Keratinocyte (primary cell): ENCODE measurements at regions not wholly inside any gene's neighbourhood (a gene's known extent, or its start where the extent isn't known, plus 50 kb on each side); places are given as distances from the start of the nearest gene placed in this dataset.

Experiments
- DNase-seq: peaks from one replicate; pipeline ENCODE4 v3.0.0-alpha.2; 2011; ENCODE audit warnings: low read depth, missing footprints, low spot score
- FAIRE-seq: peaks from 2 replicates; lab custom pipeline; 2011; peaks lifted over from hg19 to GRCh38; lab: Jason Lieb, UNC
- H2AFZ ChIP-seq: 2 replicates; pipeline ENCODE4 v1.6.0; 2012; ENCODE audit warnings: low read length, control low read depth, inconsistent platforms; ENCODE audit not compliant: control insufficient read depth
- H3K27ac ChIP-seq: 2 replicates; pipeline ENCODE4 v1.5.1; 2011; ENCODE audit warnings: low read length; ENCODE audit not compliant: control insufficient read depth, insufficient read depth
- H3K27me3 ChIP-seq: 3 replicates; pipeline ENCODE4 v1.6.0; 2011; ENCODE audit warnings: low read length; ENCODE audit not compliant: control insufficient read depth, insufficient read depth; ENCODE audit errors: extremely low read depth
- H3K36me3 ChIP-seq, 2 experiments: 2 replicates in 1 of 2; 3 replicates in 1 of 2; pipeline ENCODE4 v1.5.1; 2011; ENCODE audit warnings: low read length in 2 of 2, mild to moderate bottlenecking in 1 of 2; ENCODE audit not compliant: control insufficient read depth in 2 of 2, insufficient read depth in 2 of 2; ENCODE audit errors: extremely low read depth in 1 of 2
- H3K4me1 ChIP-seq: 3 replicates; pipeline ENCODE4 v1.5.1; 2011; ENCODE audit warnings: low read length; ENCODE audit not compliant: control insufficient read depth, insufficient read depth; ENCODE audit errors: extremely low read depth
- H3K4me2 ChIP-seq: 3 replicates; pipeline ENCODE4 v1.6.0; 2011; ENCODE audit warnings: low read depth, low read length; ENCODE audit not compliant: control insufficient read depth, insufficient read depth; ENCODE audit errors: extremely low read depth
- H3K4me3 ChIP-seq, 3 experiments: fragments of 200-600 bp in 1 of 3; sonication (generic) in 1 of 3; 2 replicates in 2 of 3; 3 replicates in 1 of 3; pipeline ENCODE4 v1.5.1; 2011 to 2016; ENCODE audit warnings: low read length in 3 of 3, mild to moderate bottlenecking in 3 of 3, control low read depth in 2 of 3, inconsistent platforms in 1 of 3, low read depth in 1 of 3, mixed read lengths in 1 of 3, mixed run types in 1 of 3, moderate library complexity in 1 of 3; ENCODE audit not compliant: control insufficient read depth in 2 of 3, insufficient read depth in 2 of 3; ENCODE audit errors: extremely low read depth in 1 of 3
- H3K79me2 ChIP-seq: 2 replicates; pipeline ENCODE4 v1.6.0; 2012; ENCODE audit warnings: low read length; ENCODE audit not compliant: control insufficient read depth, insufficient read depth
- H3K9ac ChIP-seq: 3 replicates; pipeline ENCODE4 v1.6.0; 2011; ENCODE audit warnings: low read length; ENCODE audit not compliant: control insufficient read depth, insufficient read depth; ENCODE audit errors: extremely low read depth
- H3K9me1 ChIP-seq: 3 replicates; pipeline ENCODE4 v1.6.0; 2011; ENCODE audit warnings: low read length; ENCODE audit not compliant: control insufficient read depth, insufficient read depth; ENCODE audit errors: extremely low read depth
- H3K9me3 ChIP-seq: 2 replicates; pipeline ENCODE4 v1.5.1; 2012; ENCODE audit warnings: low read depth, low read length; ENCODE audit not compliant: control insufficient read depth
- H4K20me1 ChIP-seq: 3 replicates; pipeline ENCODE4 v1.6.0; 2011; ENCODE audit warnings: low read length; ENCODE audit not compliant: control insufficient read depth, insufficient read depth; ENCODE audit errors: extremely low read depth
- EZH2 ChIP-seq: IDR thresholded peaks from one replicate; pipeline ENCODE4 v1.6.1; 2012; ENCODE audit warnings: inconsistent platforms, mild to moderate bottlenecking, low read length, moderate library complexity
- dilution Hi-C: fragments of 300-500 bp; cut with MboI; formaldehyde crosslinking; loops from one replicate; pipeline ENCODE4 v1.7.0; 2020; ENCODE audit warnings: low sequenced_read_pairs; ENCODE audit not compliant: extremely low pct_ligation_motif_present
- TF ChIP-seq, protein P1 (sequence below), 3 experiments: IDR thresholded peaks in 1 of 3; conservative IDR thresholded peaks in 1 of 3; optimal IDR thresholded peaks in 1 of 3; 2 replicates in 2 of 3; 3 replicates in 1 of 3; pipeline versions ENCODE3 to v1.5.1; 2011; ENCODE audit warnings: low read length in 3 of 3, mild to moderate bottlenecking in 3 of 3, moderate library complexity in 2 of 3, control low read depth in 1 of 3, inconsistent platforms in 1 of 3; ENCODE audit not compliant: insufficient read depth in 2 of 3; ENCODE audit errors: extremely low read depth in 1 of 3

DNA sequence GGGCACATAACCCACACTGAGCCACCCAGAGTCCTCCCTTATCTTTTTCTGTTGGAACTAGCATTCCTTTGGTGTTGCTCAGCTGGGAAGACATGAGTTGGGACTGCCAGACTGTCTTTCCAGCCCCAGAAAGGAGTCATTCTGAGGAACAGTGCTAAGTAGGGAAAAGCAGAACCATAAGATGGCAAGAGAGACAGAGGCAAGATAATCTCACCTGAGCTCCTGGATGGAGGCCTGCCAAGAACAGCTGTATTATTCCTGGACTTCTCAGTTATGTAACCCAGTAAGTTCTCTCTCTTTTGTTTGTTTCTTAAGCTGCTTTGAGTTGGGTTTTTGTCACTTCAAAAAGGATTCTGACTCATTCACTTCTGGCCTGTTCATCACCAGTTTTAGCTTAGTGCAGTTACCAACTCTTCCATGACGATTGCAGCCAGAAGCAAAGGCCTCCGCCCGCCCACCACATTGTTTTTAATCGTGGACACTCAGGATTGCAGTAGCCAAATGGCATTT lies 134.4 kb downstream of the OMA1 start:
- no peak overlapping the region for H3K4me3 ChIP-seq
- no peak overlapping the region for H3K27ac ChIP-seq
- H3K79me2 ChIP-seq: no peaks in the 10 kb centered on the region
- TF ChIP-seq, protein P1, sequence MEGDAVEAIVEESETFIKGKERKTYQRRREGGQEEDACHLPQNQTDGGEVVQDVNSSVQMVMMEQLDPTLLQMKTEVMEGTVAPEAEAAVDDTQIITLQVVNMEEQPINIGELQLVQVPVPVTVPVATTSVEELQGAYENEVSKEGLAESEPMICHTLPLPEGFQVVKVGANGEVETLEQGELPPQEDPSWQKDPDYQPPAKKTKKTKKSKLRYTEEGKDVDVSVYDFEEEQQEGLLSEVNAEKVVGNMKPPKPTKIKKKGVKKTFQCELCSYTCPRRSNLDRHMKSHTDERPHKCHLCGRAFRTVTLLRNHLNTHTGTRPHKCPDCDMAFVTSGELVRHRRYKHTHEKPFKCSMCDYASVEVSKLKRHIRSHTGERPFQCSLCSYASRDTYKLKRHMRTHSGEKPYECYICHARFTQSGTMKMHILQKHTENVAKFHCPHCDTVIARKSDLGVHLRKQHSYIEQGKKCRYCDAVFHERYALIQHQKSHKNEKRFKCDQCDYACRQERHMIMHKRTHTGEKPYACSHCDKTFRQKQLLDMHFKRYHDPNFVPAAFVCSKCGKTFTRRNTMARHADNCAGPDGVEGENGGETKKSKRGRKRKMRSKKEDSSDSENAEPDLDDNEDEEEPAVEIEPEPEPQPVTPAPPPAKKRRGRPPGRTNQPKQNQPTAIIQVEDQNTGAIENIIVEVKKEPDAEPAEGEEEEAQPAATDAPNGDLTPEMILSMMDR (optimal IDR thresholded peaks at IDR 0.05 in 1 of 3, IDR thresholded peaks at IDR 0.05 in 1 of 3, conservative IDR thresholded peaks at IDR 0.05 in 1 of 3; ENCODE audit: extremely low read depth in 1 of 3, insufficient read depth in 2 of 3, low read length in 3 of 3): no peak
- no peak for TF ChIP-seq EZH2
- no peaks in the 10 kb centered on the region for H3K36me3 ChIP-seq
- FAIRE-seq (no peak), DNase-seq (no peak)
- H3K9me1 ChIP-seq: no peaks in the 10 kb centered on the region
- no peak overlapping the region for H3K4me2 ChIP-seq
- no peaks in the 10 kb centered on the region for H3K9me3 ChIP-seq
- no peaks in the 10 kb centered on the region for H3K27me3 ChIP-seq
- H2AFZ ChIP-seq: no peak overlapping the region
- H3K9ac ChIP-seq: no peak overlapping the region
- H4K20me1 ChIP-seq: no peaks in the 10 kb centered on the region
- dilution Hi-C loops: no loop called here
- no peaks in the 10 kb centered on the region for H3K4me1 ChIP-seq

GRCh38 chr1:58409890-58410289 lies 136.6 kb downstream of the OMA1 start:
- no peak for DNase-seq
- FAIRE-seq: no peak
- H3K36me3 ChIP-seq: no peaks in the 10 kb centered on the region
- H3K9me3 ChIP-seq: no peaks in the 10 kb centered on the region
- TF ChIP-seq, protein P1 (optimal IDR thresholded peaks at IDR 0.05 in 1 of 3, IDR thresholded peaks at IDR 0.05 in 1 of 3, conservative IDR thresholded peaks at IDR 0.05 in 1 of 3; ENCODE audit: extremely low read depth in 1 of 3, insufficient read depth in 2 of 3, low read length in 3 of 3): no peak
- no peak for TF ChIP-seq EZH2
- H3K9me1 ChIP-seq: no peaks in the 10 kb centered on the region
- no peak overlapping the region for H2AFZ ChIP-seq
- no peak overlapping the region for H3K4me3 ChIP-seq
- no peak overlapping the region for H3K9ac ChIP-seq
- no peaks in the 10 kb centered on the region for H3K79me2 ChIP-seq
- no peak overlapping the region for H3K27ac ChIP-seq
- no peaks in the 10 kb centered on the region for H4K20me1 ChIP-seq
- dilution Hi-C loops: no loop called here
- H3K4me2 ChIP-seq: no peak overlapping the region
- no peaks in the 10 kb centered on the region for H3K4me1 ChIP-seq
- H3K27me3 ChIP-seq: no peaks in the 10 kb centered on the region
